Mucosa of descending colon (tissue), 3 donors: ENCODE measurements at regions not wholly inside any gene's neighbourhood (a gene's known extent, or its start where the extent isn't known, plus 50 kb on each side); places are given as distances from the start of the nearest gene placed in this dataset.

Experiments
- ATAC-seq: fragments of 200-7000 bp; cut with Tn5 transposase; one replicate; pipeline ENCODE4 v1.9.1; 2020; ENCODE audit warnings: mild to moderate bottlenecking, moderate library complexity
- DNase-seq, 3 donors: peaks; one replicate each; pipeline ENCODE4 v3.0.0-alpha.2; 2020
- H3K36me3 ChIP-seq: fragments of 200-600 bp; one replicate; pipeline ENCODE4 v1.8.0; 2021; ENCODE audit warnings: low read depth, mild to moderate bottlenecking
- H3K4me1 ChIP-seq: fragments of 200-600 bp; one replicate; pipeline ENCODE4 v1.8.0; 2021; ENCODE audit warnings: low read depth, mild to moderate bottlenecking
- H3K4me3 ChIP-seq: fragments of 200-600 bp; one replicate; pipeline ENCODE4 v1.8.0; 2021; ENCODE audit warnings: mild to moderate bottlenecking
- H3K9me3 ChIP-seq: fragments of 200-600 bp; one replicate; pipeline ENCODE4 v1.8.0; 2021; ENCODE audit warnings: mild to moderate bottlenecking
- CTCF ChIP-seq: fragments of 200-600 bp; IDR thresholded peaks from one replicate; pipeline ENCODE4 v1.8.0; 2022; ENCODE audit warnings: antibody characterized with exemption, mild to moderate bottlenecking
- intact Hi-C, 2 donors: fragments of 100-400 bp; cut with DNase I in 1 of 2; cut with micrococcal nuclease in 1 of 2; formaldehyde crosslinking; loops; one replicate each; pipeline versions ENCODE4 v1.11.0 to v1.11.1; 2022; cut with DNase I, micrococcal nuclease
- donor health status: DM: no; HTN: no; CAD: no; lungs with moderate emphysema.
- donor health status: DM: no; HTN: no; CAD: no.
- donor health status: DM: no; HTN: yes; CAD: no.

- H3K36me3 ChIP-seq = no peaks in the 10 kb centered on the region
- intact Hi-C loops = loop anchor here in 1 of 2 donors (5.0 kb wide), 1 partner anchor 729 kb away; no protein-coding TSS in a partner anchor
- H3K9me3 ChIP-seq = no peaks in the 10 kb centered on the region
- peak; percentile 88 for TF ChIP-seq CTCF
- ATAC-seq = peak; percentile 95
- H3K4me1 ChIP-seq = no peaks in the 10 kb centered on the region
- peak; percentile 67 to 81 (median 78) for DNase-seq
- H3K4me3 ChIP-seq = no peak overlapping the region
Measured at GRCh38 chr1:36703526-36704208, 221.0 kb upstream of the CSF3R start.

- H3K36me3 ChIP-seq = no peaks in the 10 kb centered on the region
- no peak overlapping the region for H3K4me3 ChIP-seq
- DNase-seq = no peak
- no peaks in the 10 kb centered on the region for H3K9me3 ChIP-seq
- no peaks in the 10 kb centered on the region for H3K4me1 ChIP-seq
- intact Hi-C loops = loop anchor here in 1 of 2 donors (5.0 kb wide), 1 partner anchor 729 kb away; no protein-coding TSS in a partner anchor
- TF ChIP-seq CTCF = no peak
- ATAC-seq = no peak
Measured at GRCh38 chr1:36702963-36703362, 220.2 kb upstream of the CSF3R start.

GRCh38 chr1:36699113-36699911, 216.6 kb upstream of the CSF3R start:
- TF ChIP-seq CTCF = no peak
- ATAC-seq (no peak), DNase-seq (no peak)
- no peak overlapping the region for H3K4me3 ChIP-seq
- no peaks in the 10 kb centered on the region for H3K9me3 ChIP-seq
- intact Hi-C loops = no loop called here
- no peaks in the 10 kb centered on the region for H3K4me1 ChIP-seq
- no peaks in the 10 kb centered on the region for H3K36me3 ChIP-seq

GRCh38 chr1:36697836-36698605, 215.3 kb upstream of the CSF3R start:
- Histone ChIP-seq H3K4me1 (no peaks in the 10 kb centered on the region), H3K36me3 (no peaks in the 10 kb centered on the region), H3K9me3 (no peaks in the 10 kb centered on the region), H3K4me3 (no peak overlapping the region)
- no peak for TF ChIP-seq CTCF
- intact Hi-C loops = no loop called here
- DNase-seq (no peak), ATAC-seq (no peak)

- H3K9me3 ChIP-seq = no peaks in the 10 kb centered on the region
- no peak overlapping the region for H3K4me3 ChIP-seq
- no peak for ATAC-seq
- intact Hi-C loops = no loop called here
- TF ChIP-seq CTCF = no peak
- DNase-seq = no peak
- no peaks in the 10 kb centered on the region for H3K4me1 ChIP-seq
- no peaks in the 10 kb centered on the region for H3K36me3 ChIP-seq
Measured at GRCh38 chr1:36696261-36696940, 213.7 kb upstream of the CSF3R start.
